COLO829 (cell line): ENCODE measurements at regions not wholly inside any gene's neighbourhood (a gene's known extent, or its start where the extent isn't known, plus 50 kb on each side); places are given as distances from the start of the nearest gene placed in this dataset.

ENCODE experiments used
- DNase-seq: peaks from one replicate; pipeline ENCODE4 v3.0.0; 2012; ENCODE audit warnings: low spot score

- no peak for DNase-seq
Observed at GRCh38 chr10:44856696-44857095, 54.4 kb upstream of the TMEM72 start.

- peak; percentile 19 for DNase-seq
Observed at GRCh38 chr10:44857363-44858016, 53.6 kb upstream of the TMEM72 start.

- no peak for DNase-seq
Observed at GRCh38 chr10:44858017-44858371, 53.1 kb upstream of the TMEM72 start.

- no peak for DNase-seq
Observed at GRCh38 chr10:44858988-44859387, 52.1 kb upstream of the TMEM72 start.

GRCh38 chr10:44859546-44860285, 51.4 kb upstream of the TMEM72 start:
- DNase-seq, result no peak

GRCh38 chr10:44860811-44861736, 50.1 kb upstream of the TMEM72 start:
- DNase-seq, result no peak
